Endodermal cell (in vitro differentiated cells): ENCODE measurements at regions not wholly inside any gene's neighbourhood (a gene's known extent, or its start where the extent isn't known, plus 50 kb on each side); places are given as distances from the start of the nearest gene placed in this dataset.

ENCODE experiments used
- DNase-seq: peaks from one replicate; pipeline ENCODE4 v3.0.0-alpha.2; 2017
- H3K27ac ChIP-seq: 2 replicates; pipeline ENCODE4 v1.5.1; 2013; ENCODE audit warnings: mild to moderate bottlenecking, low read depth, low read length, moderate library complexity
- H3K27me3 ChIP-seq: 2 replicates; pipeline ENCODE4 v1.6.1; 2013; ENCODE audit warnings: mild to moderate bottlenecking, low read length, moderate library complexity; ENCODE audit not compliant: insufficient read depth, control insufficient read depth, poor library complexity, severe bottlenecking
- H3K36me3 ChIP-seq: 2 replicates; pipeline ENCODE4 v1.7.0; 2013; ENCODE audit warnings: mild to moderate bottlenecking, low read length, moderate library complexity; ENCODE audit not compliant: control insufficient read depth, insufficient read depth
- H3K4me1 ChIP-seq: one replicate; pipeline ENCODE4 v1.7.0; 2013; ENCODE audit warnings: low read length; ENCODE audit not compliant: control insufficient read depth, insufficient read depth
- H3K4me3 ChIP-seq: 2 replicates; pipeline ENCODE4 v1.5.1; 2013; ENCODE audit warnings: mild to moderate bottlenecking, low read length, moderate library complexity
- H3K9ac ChIP-seq: 2 replicates; pipeline ENCODE4 v1.6.1; 2013; ENCODE audit warnings: mild to moderate bottlenecking, low read length, moderate library complexity; ENCODE audit not compliant: poor library complexity, severe bottlenecking; ENCODE audit errors: extremely low read depth
- H3K9me3 ChIP-seq: 2 replicates; pipeline ENCODE4 v1.6.1; 2013; ENCODE audit warnings: mild to moderate bottlenecking, low read length, moderate library complexity; ENCODE audit not compliant: control insufficient read depth
- H3K27ac Mint-ChIP-seq: 2 replicates; pipeline ENCODE4 v1.8.0; 2020; ENCODE audit warnings: mixed read lengths
- H3K27me3 Mint-ChIP-seq: 2 replicates; pipeline ENCODE4 v1.8.0; 2021; ENCODE audit warnings: mild to moderate bottlenecking, mixed read lengths; ENCODE audit not compliant: insufficient read depth
- H3K36me3 Mint-ChIP-seq: 2 replicates; pipeline ENCODE4 v1.8.0; 2020; ENCODE audit warnings: low read depth, mixed read lengths
- H3K4me1 Mint-ChIP-seq: 2 replicates; pipeline ENCODE4 v1.8.0; 2020; ENCODE audit warnings: mixed read lengths
- H3K4me3 Mint-ChIP-seq: 2 replicates; pipeline ENCODE4 v1.8.0; 2020; ENCODE audit warnings: mild to moderate bottlenecking, moderate library complexity, mixed read lengths
- H3K9me3 Mint-ChIP-seq: 2 replicates; pipeline ENCODE4 v1.8.0; 2020; ENCODE audit warnings: mild to moderate bottlenecking, mixed read lengths
- WGBS, 2 experiments: methylation state at CpG; one replicate each; pipeline versions ENCODE4 v1.1.5 to v1.1.7; 2013; ENCODE audit warnings: missing lambda C conversion rate in 2 of 2, mixed read lengths in 1 of 2; ENCODE audit not compliant: insufficient coverage in 1 of 2, insufficient read length in 1 of 2; 5-methylcytosine and 5-hydroxymethylcytosine counted together
- TF ChIP-seq, protein P1 (sequence below): fragments of 200-600 bp; sonication (generic); conservative IDR thresholded peaks from 2 replicates; pipeline ENCODE4 v1.5.0; 2021; ENCODE audit warnings: antibody characterized with exemption, mild to moderate bottlenecking

DNA sequence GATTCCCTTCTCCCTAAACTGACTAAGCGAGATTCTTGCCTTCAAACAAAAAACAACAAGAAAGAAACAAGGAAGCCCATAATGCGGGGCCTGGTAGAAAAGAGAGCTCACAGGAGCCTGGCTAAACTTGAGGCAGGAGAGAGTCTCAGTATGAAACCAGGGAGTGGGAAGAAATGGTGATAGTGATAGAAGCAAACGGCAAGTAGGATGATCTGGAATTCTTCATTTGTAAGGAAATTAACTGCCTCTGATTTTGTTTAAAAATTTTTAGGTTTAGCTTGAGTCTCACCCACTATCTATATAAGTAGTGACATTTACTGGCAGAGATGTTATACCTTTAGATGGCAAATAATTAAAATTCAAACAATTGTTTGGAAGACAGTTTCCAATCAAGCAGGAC lies 1356.5 kb upstream of the LRRTM1 start:
- H3K4me1 Mint-ChIP-seq: peaks cover 8% of the 10 kb centered on the region
- H3K9me3 Mint-ChIP-seq: peaks cover 46% of the 10 kb centered on the region
- H3K4me3 Mint-ChIP-seq: no peak overlapping the region
- Histone ChIP-seq H3K27me3 (no peaks in the 10 kb centered on the region), H3K27ac (no peak overlapping the region), H3K4me3 (no peak overlapping the region), H3K4me1 (no peaks in the 10 kb centered on the region), H3K9ac (no peak overlapping the region), H3K9me3 (peaks cover 45% of the 10 kb centered on the region), H3K36me3 (no peaks in the 10 kb centered on the region)
- H3K36me3 Mint-ChIP-seq: peaks cover 28% of the 10 kb centered on the region
- TF ChIP-seq, protein P1, sequence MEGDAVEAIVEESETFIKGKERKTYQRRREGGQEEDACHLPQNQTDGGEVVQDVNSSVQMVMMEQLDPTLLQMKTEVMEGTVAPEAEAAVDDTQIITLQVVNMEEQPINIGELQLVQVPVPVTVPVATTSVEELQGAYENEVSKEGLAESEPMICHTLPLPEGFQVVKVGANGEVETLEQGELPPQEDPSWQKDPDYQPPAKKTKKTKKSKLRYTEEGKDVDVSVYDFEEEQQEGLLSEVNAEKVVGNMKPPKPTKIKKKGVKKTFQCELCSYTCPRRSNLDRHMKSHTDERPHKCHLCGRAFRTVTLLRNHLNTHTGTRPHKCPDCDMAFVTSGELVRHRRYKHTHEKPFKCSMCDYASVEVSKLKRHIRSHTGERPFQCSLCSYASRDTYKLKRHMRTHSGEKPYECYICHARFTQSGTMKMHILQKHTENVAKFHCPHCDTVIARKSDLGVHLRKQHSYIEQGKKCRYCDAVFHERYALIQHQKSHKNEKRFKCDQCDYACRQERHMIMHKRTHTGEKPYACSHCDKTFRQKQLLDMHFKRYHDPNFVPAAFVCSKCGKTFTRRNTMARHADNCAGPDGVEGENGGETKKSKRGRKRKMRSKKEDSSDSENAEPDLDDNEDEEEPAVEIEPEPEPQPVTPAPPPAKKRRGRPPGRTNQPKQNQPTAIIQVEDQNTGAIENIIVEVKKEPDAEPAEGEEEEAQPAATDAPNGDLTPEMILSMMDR: no peak
- no peak for DNase-seq
- H3K27me3 Mint-ChIP-seq: no peaks in the 10 kb centered on the region
- WGBS, 2 experiments: 93 to 100% methylated on average over 1 to 3 of the region's 3 CpGs
- H3K27ac Mint-ChIP-seq: no peak overlapping the region

DNA sequence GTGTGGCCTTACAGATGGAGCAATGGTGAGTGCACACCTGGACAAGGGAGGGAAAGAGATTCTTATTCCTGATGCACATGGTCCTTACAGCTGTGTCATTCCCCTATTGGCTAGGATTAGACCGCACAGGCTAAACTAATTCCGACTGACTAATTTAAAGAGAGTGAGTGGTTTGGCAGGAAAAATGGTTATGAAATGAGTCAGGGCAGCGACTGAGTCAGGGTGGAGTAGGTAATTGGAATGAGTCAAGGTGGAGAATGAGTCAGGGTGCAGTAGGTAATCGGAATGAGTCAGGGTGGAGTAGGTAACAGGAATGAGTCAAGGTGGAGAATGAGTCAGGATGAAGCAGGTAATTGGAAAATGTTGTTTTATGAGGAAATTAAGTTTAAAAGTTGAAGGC lies 1353.7 kb upstream of the LRRTM1 start:
- Histone ChIP-seq H3K4me1 (no peaks in the 10 kb centered on the region), H3K9ac (no peak overlapping the region), H3K27me3 (no peaks in the 10 kb centered on the region), H3K27ac (no peak overlapping the region), H3K4me3 (peak overlapping the region; percentile 64), H3K9me3 (peaks cover 45% of the 10 kb centered on the region), H3K36me3 (no peaks in the 10 kb centered on the region)
- no peak overlapping the region for H3K4me3 Mint-ChIP-seq
- TF ChIP-seq, protein P1: no peak
- 85 to 94% methylated on average over 4 of the region's 4 CpGs for WGBS, 2 experiments
- peaks cover 19% of the 10 kb centered on the region for H3K4me1 Mint-ChIP-seq
- DNase-seq: no peak
- peaks cover 49% of the 10 kb centered on the region for H3K9me3 Mint-ChIP-seq
- H3K27ac Mint-ChIP-seq: no peak overlapping the region
- H3K36me3 Mint-ChIP-seq: peaks cover 38% of the 10 kb centered on the region
- no peaks in the 10 kb centered on the region for H3K27me3 Mint-ChIP-seq

DNA sequence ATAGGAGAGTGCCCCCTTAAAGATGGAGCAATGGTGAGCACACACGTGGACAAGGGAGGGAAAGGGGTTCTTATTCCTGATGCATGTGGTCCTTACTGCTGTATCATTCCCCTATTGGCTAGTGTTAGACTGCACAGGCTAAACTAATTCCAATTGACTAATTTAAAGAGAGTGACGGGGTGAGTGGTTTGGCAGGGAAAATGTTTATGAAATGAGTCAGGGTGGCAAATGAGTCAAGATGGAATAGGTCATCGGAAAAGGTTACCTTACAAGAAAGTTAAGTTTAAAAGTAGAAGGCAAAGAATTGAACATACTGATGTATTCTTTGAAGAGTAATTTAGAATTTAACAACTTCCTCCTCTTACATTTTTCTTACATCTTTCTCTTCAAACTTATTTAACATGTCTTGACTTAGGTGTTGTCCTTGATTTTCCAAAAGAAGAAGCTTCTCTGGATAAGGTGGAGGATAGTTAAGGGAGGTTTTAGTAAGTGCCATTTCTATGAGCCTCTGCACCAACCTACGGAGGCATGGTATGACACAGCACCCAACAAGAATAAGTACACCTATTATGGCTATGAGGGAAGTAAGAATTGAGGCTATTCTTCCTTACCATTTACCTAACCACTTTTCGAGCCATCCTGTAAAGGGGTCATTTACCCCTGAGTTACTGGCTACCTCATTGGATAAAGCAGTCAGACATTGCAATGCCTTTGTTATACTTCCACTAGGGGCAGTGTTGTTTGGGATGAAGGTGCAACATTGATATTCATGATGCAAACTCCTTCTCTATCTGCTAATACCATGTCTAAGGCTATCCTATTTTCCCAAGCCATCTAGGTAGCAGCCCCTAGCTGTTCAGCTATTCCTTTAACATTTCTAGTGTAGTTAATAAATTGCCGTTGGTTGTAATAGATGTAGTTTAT lies 1345.8 kb upstream of the LRRTM1 start:
- H3K9ac ChIP-seq: no peak overlapping the region
- no peaks in the 10 kb centered on the region for H3K36me3 ChIP-seq
- no peak overlapping the region for H3K27ac ChIP-seq
- DNase-seq: no peak
- H3K27ac Mint-ChIP-seq: no peak overlapping the region
- WGBS, 2 experiments: 78 to 93% methylated on average over 1 to 4 of the region's 6 CpGs
- H3K27me3 ChIP-seq: no peaks in the 10 kb centered on the region
- no peaks in the 10 kb centered on the region for H3K27me3 Mint-ChIP-seq
- H3K9me3 Mint-ChIP-seq: peaks cover 10% of the 10 kb centered on the region
- H3K4me3 ChIP-seq: no peak overlapping the region
- no peak overlapping the region for H3K4me3 Mint-ChIP-seq
- no peaks in the 10 kb centered on the region for H3K4me1 ChIP-seq
- peaks cover 9% of the 10 kb centered on the region for H3K36me3 Mint-ChIP-seq
- peaks cover 16% of the 10 kb centered on the region for H3K4me1 Mint-ChIP-seq
- TF ChIP-seq, protein P1: peak; percentile 60
- H3K9me3 ChIP-seq: peaks cover 31% of the 10 kb centered on the region
